K562 (cell line): ENCODE measurements at regions not wholly inside any gene's neighbourhood (a gene's known extent, or its start where the extent isn't known, plus 50 kb on each side); places are given as distances from the start of the nearest gene placed in this dataset.
A peak's percentile ranks its signal among the peaks of the same experiment; 100 is the strongest.

ENCODE experiments used
- ADNP ChIP-seq: fragments of 200-800 bp; sonication (Bioruptor generic); IDR thresholded peaks from 2 replicates; pipeline ENCODE4 v1.6.1; 2016; ENCODE audit warnings: missing genetic modification characterization, missing compliant biosample characterization
- ATF4 ChIP-seq: fragments of 450-650 bp; formaldehyde crosslinking; IDR thresholded peaks from 2 replicates; pipeline ENCODE4 v1.4.0; 2022; ENCODE audit warnings: mild to moderate bottlenecking, moderate library complexity
- CBX1 ChIP-seq: sonication (generic); IDR thresholded peaks from 2 replicates; pipeline ENCODE4 v1.6.1; 2016; ENCODE audit warnings: antibody characterized with exemption, low read depth, mild to moderate bottlenecking
- CREB3 ChIP-seq: fragments of 450-650 bp; conservative IDR thresholded peaks from 2 replicates; pipeline ENCODE4 v1.6.1; 2016; ENCODE audit warnings: missing genetic modification characterization, low read depth, mild to moderate bottlenecking, missing compliant biosample characterization, moderate library complexity
- DDX20 ChIP-seq: fragments of 450-650 bp; IDR thresholded peaks from 2 replicates; pipeline ENCODE4 v1.6.1; 2016; ENCODE audit warnings: missing genetic modification characterization, low read depth, mild to moderate bottlenecking, missing compliant biosample characterization, moderate library complexity
- ELF1 ChIP-seq: fragments of 200-800 bp; sonication (Bioruptor generic); IDR thresholded peaks from 2 replicates; pipeline ENCODE4 v1.6.1; 2016; ENCODE audit warnings: missing genetic modification characterization, missing compliant biosample characterization
- ETV1 ChIP-seq: fragments of 450-650 bp; conservative IDR thresholded peaks from 2 replicates; pipeline ENCODE4 v1.6.1; 2016; ENCODE audit warnings: missing genetic modification characterization, control low read depth, low read depth, missing compliant biosample characterization
- FOSL1 ChIP-seq: fragments of 200-800 bp; sonication (Bioruptor generic); conservative IDR thresholded peaks from 2 replicates; pipeline ENCODE4 v1.6.1; 2016; ENCODE audit warnings: missing genetic modification characterization, missing compliant biosample characterization
- FOXJ2 ChIP-seq: fragments of 200-800 bp; sonication (Bioruptor generic); IDR thresholded peaks from 2 replicates; pipeline ENCODE4 v1.6.1; 2016; ENCODE audit warnings: missing genetic modification characterization, missing compliant biosample characterization
- HES1 ChIP-seq: fragments of 450-650 bp; IDR thresholded peaks from 2 replicates; pipeline ENCODE4 v1.6.1; 2016; ENCODE audit warnings: low read depth, mild to moderate bottlenecking, moderate library complexity
- HMGXB4 ChIP-seq: sonication (generic); formaldehyde crosslinking; IDR thresholded peaks from 2 replicates; pipeline ENCODE4 v1.8.1; 2023; ENCODE audit warnings: mild to moderate bottlenecking, missing genetic modification reagents
- ID3 ChIP-seq, 2 experiments: fragments of 250-450 bp in 1 of 2; fragments of 450-650 bp in 1 of 2; sonication (Bioruptor Pico) in 1 of 2; IDR thresholded peaks; 2 replicates each; pipeline versions ENCODE4 v1.6.1 to v1.8.0; 2016 to 2021; ENCODE audit warnings: mild to moderate bottlenecking in 2 of 2, moderate library complexity in 2 of 2, missing compliant biosample characterization in 1 of 2, missing genetic modification characterization in 1 of 2
- JUND ChIP-seq, 2 experiments: IDR thresholded peaks; 2 replicates in 1 of 2; 3 replicates in 1 of 2; pipeline ENCODE4 v1.6.1; 2011; ENCODE audit warnings: borderline replicate concordance in 2 of 2, low read depth in 2 of 2, low read length in 2 of 2, improper control_type of control experiment in 1 of 2, missing biosample characterization in 1 of 2, missing genetic modification characterization in 1 of 2, missing genetic modification reagents in 1 of 2
- LEF1 ChIP-seq: fragments of 450-650 bp; IDR thresholded peaks from 2 replicates; pipeline ENCODE4 v1.6.1; 2016; ENCODE audit warnings: mild to moderate bottlenecking
- MAZ ChIP-seq, 2 experiments: fragments of 450-650 bp in 1 of 2; sonication (generic) in 1 of 2; formaldehyde crosslinking; IDR thresholded peaks in 1 of 2; conservative IDR thresholded peaks in 1 of 2; 2 replicates each; pipeline versions ENCODE4 v1.4.0 to v1.5.0; 2020; ENCODE audit warnings: mild to moderate bottlenecking in 1 of 2, missing genetic modification reagents in 1 of 2
- POLR2H ChIP-seq: IDR thresholded peaks from 2 replicates; pipeline ENCODE4 v1.6.1; 2016; ENCODE audit warnings: missing genetic modification characterization, low read depth, mild to moderate bottlenecking, control low read depth, missing compliant biosample characterization, moderate library complexity
- TEAD1 ChIP-seq, 2 experiments: fragments of 450-650 bp in 1 of 2; sonication (generic) in 1 of 2; formaldehyde crosslinking; IDR thresholded peaks; 2 replicates each; pipeline versions ENCODE4 v1.4.0 to v1.8.0; 2020 to 2022; ENCODE audit warnings: mild to moderate bottlenecking in 2 of 2, missing genetic modification reagents in 1 of 2
- YBX1 ChIP-seq: fragments of 450-650 bp; IDR thresholded peaks from 2 replicates; pipeline ENCODE4 v1.7.1; 2016; ENCODE audit warnings: mild to moderate bottlenecking
- ZBED1 ChIP-seq: IDR thresholded peaks from 2 replicates; pipeline ENCODE4 v1.6.1; 2014
- ZBTB12 ChIP-seq: fragments of 250-450 bp; sonication (Bioruptor Pico); IDR thresholded peaks from 2 replicates; pipeline ENCODE4 v1.4.0; 2020
- ZNF41 ChIP-seq: fragments of 250-450 bp; sonication (Bioruptor Pico); conservative IDR thresholded peaks from 2 replicates; pipeline ENCODE4 v1.4.0; 2020; ENCODE audit warnings: mild to moderate bottlenecking
- ZNF507 ChIP-seq: conservative IDR thresholded peaks from 2 replicates; pipeline ENCODE4 v1.6.1; 2017; ENCODE audit warnings: missing genetic modification characterization, missing compliant biosample characterization

- TF ChIP-seq ATF4 (CRISPR knock-in tag): no peak
- TF ChIP-seq DDX20 (tag): 0 out of 2 replicates have a peak, but pooled peaks have one; percentile 61
- 0 out of 2 replicates have a peak, but pooled peaks have one; percentile 24 for TF ChIP-seq ADNP
- no peak for TF ChIP-seq HES1
- TF ChIP-seq ELF1 (tag): no peak
- TF ChIP-seq CREB3 (tag): peak; percentile 69; the same call in 1 of the 2 replicates
- TF ChIP-seq YBX1: no peak
- TF ChIP-seq ZNF41 (CRISPR knock-in tag): 0 out of 2 replicates have a peak, but pooled peaks have one; percentile 32
- TF ChIP-seq POLR2H: no peak
- 0 out of 4 replicates have a peak, but pooled peaks of 1 of the 2 experiments have one; percentile 17 for TF ChIP-seq MAZ (CRISPR knock-in tag; conservative IDR thresholded peaks at IDR 0.05 in 1 of 2, IDR thresholded peaks at IDR 0.05 in 1 of 2)
- 0 out of 2 replicates have a peak, but pooled peaks have one; percentile 24 for TF ChIP-seq ETV1 (tag)
- TF ChIP-seq FOXJ2 (tag): peak; percentile 29; the same call in 1 of the 2 replicates
- TF ChIP-seq ID3 (CRISPR knock-in tag; IDR thresholded peaks at IDR 0.05): no peak
- peak; percentile 75; the same call in 1 of the 2 replicates for TF ChIP-seq ID3 (tag; IDR thresholded peaks at IDR 0.05)
- no peak for TF ChIP-seq ZNF507 (tag)
- TF ChIP-seq ZBED1: no peak
- TF ChIP-seq ZBTB12 (CRISPR knock-in tag): no peak
- TF ChIP-seq HMGXB4 (CRISPR knock-in tag): no peak
- no peak for TF ChIP-seq CBX1
- peak; percentile 96 for TF ChIP-seq FOSL1 (tag)
- peak; percentile 89 for TF ChIP-seq JUND (IDR thresholded peaks at IDR 0.05; ENCODE audit: borderline replicate concordance, low read depth, low read length)
- peak; percentile 54; the same call in 1 of the 3 replicates for TF ChIP-seq JUND (tag; IDR thresholded peaks at IDR 0.05; ENCODE audit: borderline replicate concordance, low read depth, low read length)
- TF ChIP-seq TEAD1 (CRISPR knock-in tag; IDR thresholded peaks at IDR 0.05): no peak
- peak; percentile 27; the same call in 1 of the 2 replicates for TF ChIP-seq LEF1
Measured at GRCh38 chr1:109838838-109839240, 71.8 kb upstream of the CSF1 start (continued).
